Dendritic cell treated with granulocyte-macrophage colony-stimulating factor and Interleukin-4, amounts not matched to agents 40 ng/mL and 50 ng/mL, for 4 days (primary cell): ENCODE measurements at regions not wholly inside any gene's neighbourhood (a gene's known extent, or its start where the extent isn't known, plus 50 kb on each side); places are given as distances from the start of the nearest gene placed in this dataset.

Experiments
- H3K27ac Mint-ChIP-seq: one replicate; pipeline ENCODE4 v1.8.0; 2022; ENCODE audit warnings: mild to moderate bottlenecking, mixed read lengths
- H3K27me3 Mint-ChIP-seq: one replicate; pipeline ENCODE4 v1.8.0; 2022; ENCODE audit warnings: mild to moderate bottlenecking, mixed read lengths
- H3K36me3 Mint-ChIP-seq: one replicate; pipeline ENCODE4 v1.8.0; 2022; ENCODE audit warnings: low read depth, mixed read lengths
- H3K4me1 Mint-ChIP-seq: one replicate; pipeline ENCODE4 v1.8.0; 2022; ENCODE audit warnings: low read depth, mixed read lengths
- H3K4me3 Mint-ChIP-seq: one replicate; pipeline ENCODE4 v1.8.0; 2022; ENCODE audit warnings: mild to moderate bottlenecking, moderate library complexity, mixed read lengths
- H3K9me3 Mint-ChIP-seq: one replicate; pipeline ENCODE4 v1.8.0; 2022; ENCODE audit warnings: mixed read lengths
- intact Hi-C: fragments of 100-400 bp; cut with micrococcal nuclease; formaldehyde crosslinking; loops from one replicate; pipeline ENCODE4 v1.15.0; 2022

DNA sequence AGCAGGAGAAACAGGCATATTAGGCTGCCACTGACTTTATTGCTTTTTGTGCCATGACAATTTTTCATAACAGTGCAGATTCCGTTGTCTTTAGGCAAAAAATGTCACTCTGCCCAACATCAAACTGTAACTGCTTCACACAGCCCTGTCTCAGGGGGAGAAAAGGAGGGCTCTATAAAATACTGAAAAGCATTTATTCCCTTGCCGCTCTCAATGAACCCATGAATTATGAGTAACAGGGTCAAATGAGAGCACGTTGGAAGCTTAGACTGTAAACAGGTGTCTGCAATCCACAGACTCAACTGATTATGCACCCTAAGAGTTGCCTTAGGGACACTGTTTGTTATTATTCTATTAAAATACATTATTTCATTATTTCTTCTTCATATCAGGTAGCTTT is 292.1 kb upstream of the FMN2 start:
- Mint-ChIP-seq H3K4me3 (no peak overlapping the region), H3K9me3 (no peaks in the 10 kb centered on the region), H3K36me3 (no peaks in the 10 kb centered on the region), H3K27me3 (no peaks in the 10 kb centered on the region), H3K4me1 (peaks cover 5% of the 10 kb centered on the region), H3K27ac (no peak overlapping the region)
- intact Hi-C loops = loop anchor here (10.0 kb wide), 1 partner anchor 95 kb away; no protein-coding TSS in a partner anchor

DNA sequence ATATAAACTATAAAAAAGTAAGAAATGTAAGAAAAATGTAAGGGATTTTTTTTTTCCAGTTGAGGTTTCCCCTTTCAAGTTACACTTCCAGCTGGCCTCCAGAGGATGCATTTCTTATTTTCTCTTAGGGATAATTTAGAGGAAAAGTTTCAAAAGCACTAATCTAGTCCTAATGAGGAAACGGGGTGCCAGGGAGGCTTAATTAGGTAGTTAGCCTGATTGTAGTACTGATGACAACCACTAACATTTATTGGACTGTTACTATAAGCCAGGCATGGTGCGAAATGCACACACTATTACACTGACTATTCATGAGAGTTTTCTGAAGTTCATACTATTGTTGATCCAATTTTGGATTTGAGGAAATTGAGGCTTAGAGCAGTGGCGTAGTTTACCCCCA is 290.8 kb upstream of the FMN2 start:
- Mint-ChIP-seq H3K27ac (no peak overlapping the region), H3K9me3 (no peaks in the 10 kb centered on the region), H3K36me3 (no peaks in the 10 kb centered on the region), H3K4me3 (no peak overlapping the region), H3K27me3 (no peaks in the 10 kb centered on the region), H3K4me1 (peaks cover 17% of the 10 kb centered on the region)
- intact Hi-C loops = no loop called here

DNA sequence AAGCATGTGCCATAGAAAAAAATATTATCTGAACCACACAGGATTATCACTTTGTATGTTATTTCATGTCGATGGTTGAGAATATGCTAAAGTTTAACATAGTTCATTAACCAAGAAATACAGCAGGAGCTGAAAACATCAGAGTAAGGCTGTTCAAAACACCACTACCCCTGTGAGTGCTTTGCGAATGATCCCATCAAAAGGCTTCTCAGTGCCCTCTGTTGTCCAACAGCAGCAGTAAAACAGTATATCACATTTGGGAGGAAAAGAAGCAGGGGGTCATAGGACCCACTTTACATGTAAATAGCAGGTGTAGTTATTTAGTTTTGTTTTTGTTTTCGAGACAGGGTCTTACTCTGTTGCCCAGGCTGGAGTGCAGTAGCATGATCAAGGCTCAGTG is 289.4 kb upstream of the FMN2 start:
- no peak overlapping the region for H3K27ac Mint-ChIP-seq
- intact Hi-C loops = no loop called here
- no peaks in the 10 kb centered on the region for H3K36me3 Mint-ChIP-seq
- peaks cover 24% of the 10 kb centered on the region for H3K4me1 Mint-ChIP-seq
- H3K4me3 Mint-ChIP-seq = no peak overlapping the region
- H3K9me3 Mint-ChIP-seq = no peaks in the 10 kb centered on the region
- no peaks in the 10 kb centered on the region for H3K27me3 Mint-ChIP-seq

DNA sequence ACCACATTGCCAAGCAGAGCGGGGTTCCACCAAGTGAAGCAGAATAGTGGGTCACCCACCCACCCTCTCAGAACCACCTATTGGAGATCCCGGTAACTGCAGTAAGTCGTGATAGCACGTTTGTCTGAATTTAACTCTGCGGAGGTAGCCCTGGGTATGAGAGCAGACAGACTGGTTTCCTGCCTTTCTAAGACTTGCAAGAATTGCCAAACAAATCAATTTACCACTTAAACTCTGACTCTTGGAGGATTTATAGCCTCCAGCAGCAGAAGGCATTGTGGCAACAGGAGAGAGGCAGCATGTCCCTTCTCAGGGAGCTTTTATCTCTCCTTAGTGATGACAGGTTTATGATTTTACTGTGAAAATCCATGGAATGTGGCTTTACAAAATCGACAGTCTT is 287.9 kb upstream of the FMN2 start:
- H3K27ac Mint-ChIP-seq = no peak overlapping the region
- no peaks in the 10 kb centered on the region for H3K27me3 Mint-ChIP-seq
- H3K4me3 Mint-ChIP-seq = no peak overlapping the region
- no peaks in the 10 kb centered on the region for H3K9me3 Mint-ChIP-seq
- peaks cover 24% of the 10 kb centered on the region for H3K4me1 Mint-ChIP-seq
- intact Hi-C loops = no loop called here
- H3K36me3 Mint-ChIP-seq = no peaks in the 10 kb centered on the region

DNA sequence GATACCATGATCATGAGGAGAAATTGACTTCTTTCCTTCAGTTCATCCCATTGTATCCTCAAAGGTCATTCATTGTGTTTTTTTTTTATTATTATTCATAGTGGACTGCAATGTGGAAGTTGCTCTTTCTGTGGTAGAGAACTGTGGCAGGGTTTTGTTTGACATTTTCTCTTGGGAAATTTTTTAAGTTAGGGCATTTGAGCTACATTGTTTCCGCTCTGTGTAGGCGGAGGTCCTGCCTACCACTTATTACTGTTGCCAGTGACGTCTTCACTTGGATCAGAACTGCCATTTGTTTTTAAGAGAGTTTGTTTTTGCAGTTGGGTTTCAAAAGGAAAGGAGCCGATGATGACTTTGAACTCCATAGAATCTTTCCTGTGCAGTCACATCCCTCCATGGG is 287.4 kb upstream of the FMN2 start:
- H3K27ac Mint-ChIP-seq = no peak overlapping the region
- no peaks in the 10 kb centered on the region for H3K27me3 Mint-ChIP-seq
- intact Hi-C loops = no loop called here
- no peaks in the 10 kb centered on the region for H3K36me3 Mint-ChIP-seq
- H3K4me1 Mint-ChIP-seq = peaks cover 24% of the 10 kb centered on the region
- H3K9me3 Mint-ChIP-seq = no peaks in the 10 kb centered on the region
- no peak overlapping the region for H3K4me3 Mint-ChIP-seq

DNA sequence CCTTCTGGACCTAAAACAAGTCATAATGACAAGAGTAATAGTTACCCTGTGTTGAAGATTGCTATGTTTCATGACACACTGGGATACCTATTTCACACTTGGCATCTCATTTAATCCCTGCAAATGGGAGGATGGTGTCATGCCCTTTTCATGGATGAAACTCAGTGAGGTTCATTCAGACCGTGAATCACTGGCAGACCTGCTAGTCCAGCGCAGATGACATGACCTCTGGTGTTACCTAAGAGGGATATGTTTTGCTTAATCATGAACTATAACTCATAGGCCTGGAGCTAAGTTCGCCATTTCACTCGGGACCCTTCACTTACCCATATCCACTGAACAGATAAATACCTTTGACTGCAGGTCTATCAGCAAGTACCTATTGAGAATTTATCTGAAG is 286.6 kb upstream of the FMN2 start:
- H3K9me3 Mint-ChIP-seq = no peaks in the 10 kb centered on the region
- no peak overlapping the region for H3K4me3 Mint-ChIP-seq
- intact Hi-C loops = no loop called here
- no peak overlapping the region for H3K27ac Mint-ChIP-seq
- H3K27me3 Mint-ChIP-seq = no peaks in the 10 kb centered on the region
- peaks cover 24% of the 10 kb centered on the region for H3K4me1 Mint-ChIP-seq
- no peaks in the 10 kb centered on the region for H3K36me3 Mint-ChIP-seq

DNA sequence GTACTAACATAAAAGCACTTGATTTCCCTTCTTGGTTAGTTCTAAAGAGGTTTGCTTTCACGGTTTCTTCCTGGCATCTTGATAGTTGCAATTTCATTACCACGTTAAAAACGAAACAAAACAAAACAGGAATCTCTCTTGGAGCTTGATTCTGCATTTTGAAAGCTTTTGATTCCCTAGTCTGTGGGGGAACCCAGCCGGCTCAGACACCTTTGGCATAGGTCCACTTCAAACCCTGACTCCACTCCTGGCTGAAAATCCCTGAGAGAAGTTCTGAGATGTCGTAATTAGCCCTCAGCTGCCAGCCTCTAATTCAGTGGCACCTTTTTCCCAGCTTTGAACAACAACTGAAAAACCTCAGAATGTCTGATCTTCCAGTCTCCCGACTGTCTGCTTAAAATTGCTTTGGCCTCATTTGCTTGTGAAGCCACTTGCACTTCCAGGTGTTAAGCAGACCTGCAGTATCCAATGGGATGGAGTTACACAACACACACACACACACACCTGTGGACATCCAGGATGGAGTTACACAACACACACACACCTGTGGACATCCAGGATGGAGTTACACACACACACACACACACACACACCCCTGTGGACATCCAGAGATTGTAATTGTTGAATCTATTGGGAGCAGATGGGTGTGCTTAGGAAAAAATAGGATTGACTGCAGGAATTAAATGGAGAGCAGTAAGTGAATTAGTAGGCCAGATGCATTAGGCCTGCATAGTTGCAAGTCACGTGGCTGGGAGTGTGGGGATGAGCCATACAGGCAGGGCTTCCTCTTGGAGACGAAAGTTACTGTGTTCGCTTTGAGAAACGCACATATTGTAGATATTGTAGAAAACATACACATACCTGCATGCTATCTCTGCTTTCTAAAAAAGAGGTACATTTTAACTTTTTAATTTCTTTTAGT is 285.6 kb upstream of the FMN2 start:
- intact Hi-C loops = no loop called here
- Mint-ChIP-seq H3K27ac (no peak overlapping the region), H3K4me3 (peak overlapping the region; percentile 11), H3K9me3 (no peaks in the 10 kb centered on the region), H3K4me1 (peaks cover 24% of the 10 kb centered on the region), H3K36me3 (no peaks in the 10 kb centered on the region), H3K27me3 (no peaks in the 10 kb centered on the region)

DNA sequence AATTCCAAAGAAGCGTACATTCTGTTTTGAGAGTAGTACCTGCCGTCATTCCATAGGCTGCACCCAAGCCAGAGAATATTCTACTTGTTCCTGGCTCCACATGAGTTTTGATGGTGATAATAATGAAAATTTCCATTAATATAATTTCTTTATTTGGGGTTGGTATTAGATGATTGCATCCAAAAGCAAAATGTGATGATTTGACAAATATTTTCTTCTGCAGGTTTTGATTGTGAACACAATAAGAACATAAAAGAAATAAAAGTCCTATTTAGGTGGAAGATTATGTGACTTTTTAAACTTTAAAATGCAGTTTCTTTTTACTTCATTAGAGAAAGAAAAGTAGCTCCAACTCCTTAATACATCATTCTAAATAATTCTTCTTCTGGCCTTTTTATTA is 284.8 kb upstream of the FMN2 start:
- H3K36me3 Mint-ChIP-seq = no peaks in the 10 kb centered on the region
- H3K9me3 Mint-ChIP-seq = no peaks in the 10 kb centered on the region
- H3K4me1 Mint-ChIP-seq = peaks cover 24% of the 10 kb centered on the region
- no peak overlapping the region for H3K27ac Mint-ChIP-seq
- no peaks in the 10 kb centered on the region for H3K27me3 Mint-ChIP-seq
- intact Hi-C loops = no loop called here
- no peak overlapping the region for H3K4me3 Mint-ChIP-seq

DNA sequence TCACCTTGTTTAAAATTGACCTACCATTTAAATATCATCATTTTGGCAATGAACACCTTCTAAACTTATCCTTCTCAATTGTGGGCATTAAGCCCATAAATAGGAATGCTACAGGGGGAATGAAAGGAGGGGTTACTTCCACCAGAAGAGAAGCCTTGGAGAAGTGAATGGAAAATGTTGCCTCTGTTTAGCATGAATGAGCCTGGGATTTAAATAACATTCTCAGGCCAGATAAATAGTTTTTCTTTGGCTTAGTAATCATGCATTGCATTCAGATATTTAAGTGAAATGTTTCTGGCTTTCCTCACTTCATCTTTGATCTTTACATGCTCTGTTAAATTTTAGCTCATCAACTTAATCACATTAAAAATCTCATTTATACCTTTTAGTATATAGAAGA is 284.3 kb upstream of the FMN2 start:
- peaks cover 24% of the 10 kb centered on the region for H3K4me1 Mint-ChIP-seq
- H3K4me3 Mint-ChIP-seq = no peak overlapping the region
- no peaks in the 10 kb centered on the region for H3K9me3 Mint-ChIP-seq
- no peak overlapping the region for H3K27ac Mint-ChIP-seq
- intact Hi-C loops = no loop called here
- H3K36me3 Mint-ChIP-seq = no peaks in the 10 kb centered on the region
- H3K27me3 Mint-ChIP-seq = no peaks in the 10 kb centered on the region

DNA sequence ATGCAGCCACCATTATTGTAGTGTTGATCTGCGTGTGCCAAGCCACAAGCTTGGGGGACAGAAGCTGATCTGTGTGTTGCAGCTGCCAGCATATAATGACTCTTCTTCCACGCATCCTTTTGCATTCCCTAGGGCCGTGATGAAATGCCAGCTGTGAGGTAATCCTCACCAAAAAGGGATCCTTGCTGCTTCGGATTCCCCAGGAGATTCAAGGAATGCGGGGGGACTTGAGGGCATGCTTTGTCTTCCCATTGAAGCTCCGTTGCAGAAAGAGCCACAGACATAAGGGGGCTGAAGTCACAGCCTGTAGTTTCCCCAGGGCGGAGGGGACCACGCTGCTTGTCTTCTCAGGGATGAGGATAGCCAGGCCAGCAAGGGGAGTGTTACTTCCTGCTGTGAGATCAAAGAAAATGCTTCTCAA is 281.6 kb upstream of the FMN2 start:
- H3K27me3 Mint-ChIP-seq = no peaks in the 10 kb centered on the region
- intact Hi-C loops = no loop called here
- no peaks in the 10 kb centered on the region for H3K36me3 Mint-ChIP-seq
- H3K9me3 Mint-ChIP-seq = no peaks in the 10 kb centered on the region
- no peak overlapping the region for H3K27ac Mint-ChIP-seq
- H3K4me1 Mint-ChIP-seq = peaks cover 14% of the 10 kb centered on the region
- H3K4me3 Mint-ChIP-seq = no peak overlapping the region

DNA sequence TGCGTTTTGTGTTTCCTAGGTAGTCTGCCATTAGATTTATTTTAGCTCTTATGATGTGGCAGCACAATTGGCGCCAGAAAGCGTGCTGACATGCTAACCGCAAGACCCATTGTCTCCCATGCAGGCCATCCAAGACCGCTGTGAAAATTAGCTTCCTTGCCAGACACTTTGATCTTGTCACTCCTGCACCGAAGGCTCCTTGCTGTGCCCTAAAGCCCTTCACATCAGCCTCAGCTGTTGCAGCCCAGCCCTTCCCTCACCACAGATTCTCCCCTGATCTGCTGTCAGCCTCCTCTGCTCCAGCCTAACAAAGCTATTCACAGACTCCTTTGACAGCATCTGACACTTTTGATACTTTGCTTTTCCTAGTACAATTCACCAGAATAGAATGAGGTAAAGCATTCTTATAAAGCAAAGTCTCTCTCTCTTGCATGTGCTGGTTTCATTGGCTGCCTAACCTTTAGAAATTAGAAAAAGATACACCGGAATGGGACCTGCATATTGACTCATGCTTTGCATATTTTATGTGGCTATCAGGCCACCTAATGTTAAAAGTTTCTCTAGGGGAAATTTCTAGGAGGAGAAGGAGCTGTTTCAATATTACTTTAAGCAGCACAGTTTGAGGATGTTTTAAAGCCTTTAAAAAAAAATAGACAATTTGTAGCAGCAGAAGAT is 280.3 kb upstream of the FMN2 start:
- peaks cover 10% of the 10 kb centered on the region for H3K4me1 Mint-ChIP-seq
- H3K9me3 Mint-ChIP-seq = no peaks in the 10 kb centered on the region
- H3K36me3 Mint-ChIP-seq = no peaks in the 10 kb centered on the region
- no peak overlapping the region for H3K27ac Mint-ChIP-seq
- no peak overlapping the region for H3K4me3 Mint-ChIP-seq
- intact Hi-C loops = no loop called here
- H3K27me3 Mint-ChIP-seq = no peaks in the 10 kb centered on the region

DNA sequence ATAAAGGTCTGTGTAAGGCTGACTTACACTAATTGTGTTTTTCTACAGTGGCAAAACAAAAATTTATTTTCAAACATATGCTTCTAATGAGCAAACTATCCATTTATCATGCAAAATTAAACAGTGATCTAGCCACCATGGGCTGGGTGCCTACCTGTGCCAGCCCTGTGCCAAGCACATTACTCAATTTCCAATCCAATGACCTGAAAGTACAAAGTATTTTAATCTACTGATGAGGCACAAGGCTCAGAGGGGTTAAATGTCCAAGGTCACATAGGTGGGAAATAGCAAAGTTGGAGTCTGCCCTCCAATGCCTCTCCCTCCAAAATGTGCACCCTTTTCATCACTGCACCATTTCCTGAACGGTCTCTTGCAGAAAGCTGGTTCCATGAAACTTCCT is 279.1 kb upstream of the FMN2 start:
- intact Hi-C loops = no loop called here
- Mint-ChIP-seq H3K9me3 (no peaks in the 10 kb centered on the region), H3K4me3 (no peak overlapping the region), H3K27ac (no peak overlapping the region), H3K36me3 (no peaks in the 10 kb centered on the region), H3K4me1 (peaks cover 21% of the 10 kb centered on the region), H3K27me3 (no peaks in the 10 kb centered on the region)

DNA sequence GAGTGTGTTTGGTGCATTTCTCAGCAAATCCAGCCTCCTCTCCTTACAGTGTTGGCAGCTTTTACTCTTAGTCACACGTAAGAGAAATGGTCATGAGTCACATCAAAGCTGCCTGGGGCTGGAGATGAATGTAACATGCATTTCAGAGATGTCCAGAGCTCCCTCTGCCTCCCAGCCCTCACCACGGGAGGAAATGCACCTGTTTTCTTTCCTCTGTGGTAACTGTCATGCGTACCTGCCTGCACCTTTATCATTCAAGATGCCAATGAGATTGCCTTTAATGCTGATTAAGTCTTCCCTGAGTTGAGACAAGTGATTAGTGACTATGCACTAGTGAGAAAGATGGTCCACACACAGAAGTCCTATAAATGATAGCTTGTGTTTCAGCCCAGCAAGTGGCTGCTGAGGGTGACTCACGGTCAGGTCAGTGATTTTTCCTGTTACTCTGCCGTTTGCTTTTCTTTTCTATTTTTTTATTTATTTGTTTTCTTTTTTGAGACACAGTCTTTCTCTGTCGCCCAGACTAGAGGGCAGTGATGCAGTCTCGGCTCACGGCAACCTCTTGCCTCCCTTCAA is 277.3 kb upstream of the FMN2 start:
- Mint-ChIP-seq H3K4me1 (peaks cover 23% of the 10 kb centered on the region), H3K27ac (no peak overlapping the region), H3K4me3 (no peak overlapping the region), H3K9me3 (no peaks in the 10 kb centered on the region), H3K27me3 (no peaks in the 10 kb centered on the region), H3K36me3 (no peaks in the 10 kb centered on the region)
- intact Hi-C loops = no loop called here

DNA sequence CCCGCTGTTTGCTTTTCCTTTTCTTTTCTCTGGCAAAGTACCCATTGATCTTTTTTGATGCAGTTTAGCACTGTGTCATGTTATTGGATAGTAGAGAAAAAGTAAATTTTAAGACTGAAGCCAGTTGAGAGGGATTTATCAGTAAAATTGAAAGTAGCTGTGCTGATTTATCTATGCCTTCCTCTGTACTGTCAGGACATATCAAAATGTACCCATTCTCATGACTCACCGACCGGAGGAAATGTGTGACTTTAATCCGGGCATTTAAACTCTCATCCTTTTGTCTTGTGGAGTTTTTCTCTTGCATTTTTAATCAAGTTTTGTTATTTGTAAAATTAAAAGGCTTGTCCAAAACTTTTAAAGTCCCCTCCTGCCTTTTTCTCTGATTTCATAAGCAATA is 276.6 kb upstream of the FMN2 start:
- no peaks in the 10 kb centered on the region for H3K27me3 Mint-ChIP-seq
- H3K27ac Mint-ChIP-seq = no peak overlapping the region

More for the DNA sequence above, 276.6 kb upstream of the FMN2 start:
- Mint-ChIP-seq H3K9me3 (no peaks in the 10 kb centered on the region), H3K36me3 (no peaks in the 10 kb centered on the region), H3K4me1 (peaks cover 23% of the 10 kb centered on the region), H3K4me3 (no peak overlapping the region)
- intact Hi-C loops = no loop called here
